Activated naive CD4-positive, alpha-beta T cell (primary cell): ENCODE measurements at regions not wholly inside any gene's neighbourhood (a gene's known extent, or its start where the extent isn't known, plus 50 kb on each side); places are given as distances from the start of the nearest gene placed in this dataset.

Source experiments
- DNase-seq, 4 experiments: peaks; one replicate each; lab custom pipeline; 2025; lab: John Stamatoyannopoulos, UW

DNA sequence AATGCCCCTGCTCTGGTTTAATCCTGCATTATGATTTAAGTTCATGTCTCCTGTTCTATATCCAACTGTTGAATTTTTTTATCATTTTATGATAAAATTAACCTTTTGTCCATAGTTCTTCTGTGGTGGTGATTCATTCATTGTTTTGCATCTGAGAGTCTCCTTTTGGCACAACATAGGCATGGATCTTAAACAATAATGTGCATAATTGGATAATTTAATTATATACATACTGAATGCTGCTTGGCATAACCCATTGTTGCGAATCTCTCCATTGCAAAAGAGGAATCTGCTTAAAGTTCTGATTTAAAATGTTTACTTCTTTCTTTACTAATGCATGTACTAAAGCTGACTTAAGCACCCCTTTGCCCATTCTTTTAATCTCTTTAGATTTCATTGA lies 2788.4 kb downstream of the PCDH9 start:
- no peak for DNase-seq

DNA sequence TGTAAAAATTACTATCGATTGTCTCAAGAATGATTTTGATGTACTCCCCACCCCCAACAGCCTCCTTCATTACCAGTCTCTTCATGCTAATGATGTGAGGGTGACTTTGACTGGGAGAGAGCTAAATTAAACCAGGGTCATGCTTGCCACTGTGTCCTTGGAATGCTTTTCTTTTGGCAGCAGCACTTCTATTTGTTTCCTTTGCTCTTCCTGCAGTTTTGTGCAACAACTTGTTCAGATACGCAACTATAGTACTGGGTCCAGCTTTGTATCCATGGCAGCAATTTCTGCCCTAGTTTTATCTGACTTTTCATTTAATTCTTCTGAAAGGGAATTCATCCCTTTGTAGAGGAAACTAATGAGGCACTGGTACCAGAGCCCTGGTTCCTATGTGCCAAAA lies 2792.1 kb downstream of the PCDH9 start:
- DNase-seq = no peak

DNA sequence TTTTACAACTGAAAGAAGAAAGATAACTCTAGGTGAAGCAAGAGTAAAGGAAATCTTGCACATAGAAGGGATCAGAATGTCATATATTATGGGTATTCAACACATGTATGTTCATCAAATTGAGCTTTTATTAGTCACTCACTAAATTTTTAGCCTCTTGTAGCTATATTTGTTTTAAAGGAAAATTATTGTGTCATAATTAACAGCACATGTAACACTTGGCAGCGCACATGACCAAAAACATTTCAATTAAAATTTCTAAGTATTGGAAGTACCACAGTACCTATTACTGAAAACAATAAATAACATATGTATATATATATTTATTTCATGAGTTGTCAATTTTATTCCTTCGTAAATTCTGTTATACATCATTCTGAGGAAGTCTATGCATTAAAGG lies 2800.4 kb downstream of the PCDH9 start:
- DNase-seq = no peak

DNA sequence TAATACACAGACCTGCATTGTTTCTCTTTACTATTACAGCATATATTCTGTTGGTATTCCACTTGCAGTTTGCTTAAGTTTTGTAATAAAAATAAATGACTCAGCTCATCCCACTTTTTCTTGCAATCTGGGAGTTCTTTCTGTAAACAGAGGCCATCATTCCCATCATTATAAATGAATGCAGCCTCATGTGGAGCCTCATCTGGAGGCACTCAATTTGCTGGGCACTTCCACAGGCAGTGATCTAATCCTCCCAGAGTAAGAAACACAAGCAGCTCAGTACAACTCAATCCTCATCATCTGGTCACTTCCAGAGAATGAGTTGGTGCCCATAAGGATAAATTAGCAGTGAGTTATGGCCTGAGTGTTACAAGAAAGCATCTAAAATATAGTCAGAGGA lies 2801.9 kb downstream of the PCDH9 start:
- DNase-seq = no peak

DNA sequence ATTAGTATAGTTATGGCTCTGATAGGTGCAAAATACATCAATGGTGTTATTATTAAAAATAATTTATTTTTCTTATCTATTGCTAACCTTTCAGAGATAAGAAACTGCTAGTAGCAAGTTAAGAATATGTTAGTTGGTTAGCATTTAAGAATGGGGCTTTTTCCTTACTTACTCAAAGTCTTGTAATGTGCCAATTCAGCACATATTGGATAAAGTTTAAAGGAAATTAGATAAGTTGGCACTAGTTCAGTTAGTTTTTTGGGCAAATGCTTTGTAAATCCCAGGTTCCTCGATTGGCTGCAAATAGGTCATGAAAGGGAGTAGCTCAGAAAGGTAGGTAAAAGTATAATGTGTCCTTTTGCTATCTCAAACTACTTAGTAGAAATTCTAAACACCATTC lies 2806.7 kb downstream of the PCDH9 start:
- no peak for DNase-seq

GRCh38 chr13:64420181-64420580 lies 2810.0 kb downstream of the PCDH9 start:
- no peak for DNase-seq

- DNase-seq = no peak
Observed at GRCh38 chr13:64417581-64417980, 2812.6 kb downstream of the PCDH9 start.

DNA sequence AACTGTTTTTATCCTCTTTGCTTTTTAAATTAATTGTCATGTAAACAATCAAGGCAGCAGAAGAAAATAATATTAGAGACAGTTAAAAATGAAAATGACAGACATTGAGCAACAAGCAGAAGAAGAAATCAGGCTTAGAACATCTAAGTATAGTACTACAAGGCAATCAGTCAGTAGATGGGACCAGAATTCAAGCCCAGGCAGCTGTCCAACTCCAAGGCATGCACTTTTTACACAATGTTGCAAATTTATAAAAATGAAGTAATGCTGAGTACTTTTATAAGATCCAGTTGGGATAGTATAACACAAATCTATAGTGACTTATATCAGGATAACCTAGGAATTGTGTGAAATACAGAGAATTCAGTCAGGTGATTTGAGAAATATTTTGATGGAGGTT lies 2815.8 kb downstream of the PCDH9 start:
- no peak for DNase-seq

- DNase-seq = no peak
Observed at GRCh38 chr13:64413529-64413928, 2816.6 kb downstream of the PCDH9 start.

GRCh38 chr13:64410276-64411053 lies 2819.7 kb downstream of the PCDH9 start:
- DNase-seq = no peak

DNA sequence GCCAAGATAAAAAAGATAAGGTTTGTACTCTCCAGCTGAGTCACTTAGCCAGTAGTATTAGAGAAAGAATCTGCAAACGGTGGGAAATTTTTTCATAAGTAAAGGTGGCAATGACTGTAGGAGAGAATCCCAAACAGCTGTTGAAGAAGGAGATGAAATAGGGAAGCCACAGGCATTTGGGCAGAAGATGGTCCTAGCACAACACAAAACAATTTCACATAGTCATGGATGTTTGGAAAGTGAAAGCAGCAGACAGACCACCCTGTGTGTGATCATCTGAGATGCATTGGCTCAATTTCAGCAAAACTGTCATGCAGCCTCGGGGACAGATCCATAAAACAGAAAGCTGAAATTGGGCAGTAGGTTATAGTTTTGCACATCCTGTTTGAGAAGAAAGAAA lies 2832.4 kb downstream of the PCDH9 start:
- DNase-seq = no peak

- no peak for DNase-seq
Observed at GRCh38 chr13:64377606-64378005, 2852.5 kb downstream of the PCDH9 start.

GRCh38 chr13:64371461-64371860 lies 2858.7 kb downstream of the PCDH9 start:
- no peak for DNase-seq

DNA sequence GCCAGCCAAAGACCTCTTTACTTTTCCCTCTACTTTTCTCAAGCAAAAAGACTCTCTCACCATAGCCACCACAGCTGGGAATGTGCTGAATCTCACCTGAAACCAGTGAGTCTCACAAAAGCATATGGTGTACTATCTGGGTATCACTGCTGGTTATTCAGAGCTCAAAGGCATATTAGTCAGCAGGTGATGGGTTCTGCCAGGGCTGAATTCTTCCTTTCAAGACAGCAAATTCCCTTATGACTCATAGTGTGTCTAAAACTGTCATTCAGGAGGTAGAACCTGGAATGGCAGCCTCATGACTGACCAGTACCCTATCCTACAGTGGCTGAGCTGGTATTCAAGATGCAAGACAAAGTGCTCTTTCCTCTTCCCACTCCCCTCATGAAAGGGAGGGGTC lies 2859.1 kb downstream of the PCDH9 start:
- no peak for DNase-seq

DNA sequence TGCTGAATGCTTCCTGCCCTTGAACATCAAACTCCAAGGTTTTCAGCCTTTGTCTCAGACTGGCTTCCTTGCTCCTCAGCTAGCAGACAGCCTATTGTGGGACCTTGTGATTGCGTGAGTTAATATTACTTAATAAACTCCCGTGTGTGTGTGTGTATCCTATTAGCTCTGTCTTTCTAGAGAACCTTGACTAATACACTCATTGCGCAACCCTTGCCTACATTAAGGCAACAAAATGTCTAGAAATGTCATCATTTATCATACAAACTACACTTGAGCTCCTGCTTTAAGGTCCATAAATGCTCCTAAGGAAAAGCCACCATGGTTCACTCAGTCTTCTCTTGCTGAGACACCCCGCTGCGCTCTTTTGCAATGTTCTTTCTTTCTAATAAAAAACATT lies 2861.0 kb downstream of the PCDH9 start:
- no peak for DNase-seq

GRCh38 chr13:64362564-64362963 lies 2867.6 kb downstream of the PCDH9 start:
- DNase-seq = no peak

- DNase-seq = no peak
Observed at GRCh38 chr13:64347664-64348063, 2882.5 kb downstream of the PCDH9 start.

DNA sequence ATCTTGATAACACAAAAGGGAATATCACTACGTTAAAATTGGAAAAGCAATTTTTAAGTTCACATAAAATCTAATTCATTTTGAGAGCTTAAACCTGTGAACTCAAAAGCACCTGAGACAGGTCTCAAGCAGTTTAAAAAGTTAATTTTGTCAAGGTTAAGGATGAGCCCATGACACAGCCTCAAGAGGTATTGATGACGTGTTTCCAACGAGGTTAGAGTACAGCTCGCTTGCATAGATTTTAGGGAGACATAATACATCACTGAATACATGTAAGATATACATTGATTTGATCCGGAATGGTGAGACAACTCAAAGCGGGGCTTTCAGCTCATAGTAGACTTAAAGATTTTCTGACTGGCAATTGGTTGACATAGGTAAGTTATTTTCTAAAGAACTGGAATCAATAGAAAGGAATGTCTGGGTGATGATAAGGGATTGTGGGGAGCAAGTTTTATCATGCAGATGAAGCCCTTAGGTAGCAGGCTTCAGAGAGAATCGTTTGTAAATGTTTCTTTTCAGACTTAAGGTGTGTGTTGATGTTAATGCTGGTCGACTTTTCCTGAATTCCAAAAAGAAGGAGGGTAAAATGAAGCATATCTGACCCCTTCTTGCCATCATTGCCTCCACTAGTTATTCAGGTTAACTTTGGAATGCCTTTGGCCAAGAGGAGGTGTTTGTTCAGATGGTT lies 2890.6 kb downstream of the PCDH9 start:
- no peak for DNase-seq

DNA sequence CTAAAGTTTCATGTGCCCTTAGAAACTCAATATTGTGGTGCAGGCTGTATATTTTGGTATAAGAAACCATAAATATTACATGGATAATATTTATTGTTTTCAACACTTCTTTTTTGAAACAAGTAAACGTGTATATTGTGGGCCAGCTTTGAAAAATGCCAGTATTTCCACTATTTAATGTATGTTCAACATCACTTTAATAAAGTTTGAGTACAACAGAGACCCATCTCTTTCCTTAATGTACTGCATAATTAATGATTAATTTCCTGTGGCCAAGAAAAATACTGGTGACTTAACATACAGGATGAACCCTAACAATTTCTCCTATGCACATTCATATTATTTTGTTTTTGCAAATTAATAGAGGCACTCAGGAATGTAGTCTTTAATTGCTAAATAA lies 2891.5 kb downstream of the PCDH9 start:
- no peak for DNase-seq

DNA sequence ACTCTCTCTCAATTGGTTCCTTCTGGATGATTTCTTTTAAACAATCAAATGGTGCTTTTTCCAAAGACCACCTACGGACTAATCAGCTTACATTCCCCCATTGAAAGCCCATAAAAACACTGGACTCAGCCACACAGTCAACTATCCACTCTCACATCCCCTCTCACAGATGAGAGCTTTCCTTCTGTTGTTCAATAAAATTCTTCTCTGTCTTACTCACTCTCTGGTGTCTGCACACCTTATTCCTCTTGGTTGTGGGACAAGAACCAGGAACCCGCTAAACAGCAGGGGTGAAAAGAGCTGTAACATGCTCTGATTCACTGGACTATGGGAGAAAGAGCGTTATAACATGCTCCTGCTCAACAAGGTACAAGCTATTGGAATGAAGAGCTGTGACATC lies 2896.2 kb downstream of the PCDH9 start:
- no peak for DNase-seq

GRCh38 chr13:64332048-64332447 lies 2898.1 kb downstream of the PCDH9 start:
- DNase-seq = no peak

DNA sequence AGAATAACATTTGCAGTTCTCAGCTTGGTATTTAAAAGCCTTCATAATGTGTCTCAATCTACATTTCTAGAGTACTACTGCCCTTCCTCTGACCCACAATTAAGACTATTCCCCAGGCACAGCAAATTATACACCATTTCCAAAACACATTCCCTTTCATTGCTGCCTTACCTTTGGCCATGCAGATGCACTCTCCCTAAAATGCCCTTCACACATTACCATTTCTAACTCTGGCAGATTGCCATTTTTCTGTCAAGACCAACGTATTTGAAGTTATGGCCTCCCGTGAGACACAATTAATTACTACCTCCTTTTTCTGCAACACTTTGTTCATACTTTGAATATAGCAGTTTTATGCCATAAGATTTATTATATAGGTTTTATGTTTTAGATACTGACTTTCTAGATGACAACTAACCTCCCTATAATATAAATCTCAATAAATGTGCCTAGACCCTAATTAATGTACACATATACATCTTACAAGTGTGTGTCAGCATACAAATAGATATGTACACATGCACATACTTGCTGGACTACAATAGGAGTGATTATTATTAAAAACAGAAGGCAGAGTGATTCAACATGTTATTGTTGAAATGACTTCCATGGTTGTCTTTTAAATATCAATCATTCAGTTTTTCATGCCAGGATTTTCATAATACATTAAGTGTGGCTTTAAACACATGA lies 2902.5 kb downstream of the PCDH9 start:
- no peak for DNase-seq

GRCh38 chr13:64314331-64314730 lies 2898.7 kb upstream of the PCDH20 start:
- no peak for DNase-seq
